ENCODE measurements at regions not wholly inside any gene's neighbourhood (a gene's known extent, or its start where the extent isn't known, plus 50 kb on each side); places are given as distances from the start of the nearest gene placed in this dataset.

DNA sequence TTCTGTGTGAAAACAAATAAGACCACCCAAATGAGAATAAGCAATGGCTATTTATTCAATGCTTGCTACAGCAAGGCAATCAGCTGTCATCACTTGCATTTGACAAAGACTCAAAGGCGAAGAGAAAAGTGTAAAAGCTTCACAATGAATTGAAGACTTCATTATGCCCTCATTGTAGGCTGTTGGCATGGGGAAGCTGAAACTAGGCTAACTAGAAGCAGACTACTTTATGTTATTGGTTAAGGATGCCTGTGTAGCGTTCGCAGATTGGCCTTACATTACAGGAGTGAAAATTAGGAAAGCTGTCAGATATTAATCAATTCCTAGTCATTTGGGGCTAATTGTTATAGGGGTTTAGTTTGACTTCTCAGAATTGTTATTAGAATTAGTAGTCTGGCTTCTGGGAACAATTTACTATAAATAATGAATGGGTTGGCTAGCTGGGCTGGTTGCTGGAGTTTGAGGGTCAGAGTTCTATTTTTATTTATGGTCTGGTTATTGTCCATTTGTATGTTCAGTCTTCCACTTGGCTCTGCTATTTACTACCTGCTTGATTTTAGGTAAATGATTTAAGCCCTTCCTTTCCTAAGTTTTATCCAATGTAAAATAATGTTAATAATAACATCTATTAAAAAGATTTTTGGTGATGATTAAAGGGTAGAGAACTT lies 437.2 kb upstream of the SYT4 start:
- TF ChIP-seq, protein P1, sequence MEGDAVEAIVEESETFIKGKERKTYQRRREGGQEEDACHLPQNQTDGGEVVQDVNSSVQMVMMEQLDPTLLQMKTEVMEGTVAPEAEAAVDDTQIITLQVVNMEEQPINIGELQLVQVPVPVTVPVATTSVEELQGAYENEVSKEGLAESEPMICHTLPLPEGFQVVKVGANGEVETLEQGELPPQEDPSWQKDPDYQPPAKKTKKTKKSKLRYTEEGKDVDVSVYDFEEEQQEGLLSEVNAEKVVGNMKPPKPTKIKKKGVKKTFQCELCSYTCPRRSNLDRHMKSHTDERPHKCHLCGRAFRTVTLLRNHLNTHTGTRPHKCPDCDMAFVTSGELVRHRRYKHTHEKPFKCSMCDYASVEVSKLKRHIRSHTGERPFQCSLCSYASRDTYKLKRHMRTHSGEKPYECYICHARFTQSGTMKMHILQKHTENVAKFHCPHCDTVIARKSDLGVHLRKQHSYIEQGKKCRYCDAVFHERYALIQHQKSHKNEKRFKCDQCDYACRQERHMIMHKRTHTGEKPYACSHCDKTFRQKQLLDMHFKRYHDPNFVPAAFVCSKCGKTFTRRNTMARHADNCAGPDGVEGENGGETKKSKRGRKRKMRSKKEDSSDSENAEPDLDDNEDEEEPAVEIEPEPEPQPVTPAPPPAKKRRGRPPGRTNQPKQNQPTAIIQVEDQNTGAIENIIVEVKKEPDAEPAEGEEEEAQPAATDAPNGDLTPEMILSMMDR (conservative IDR thresholded peaks at IDR 0.05): no peak
- no peak for TF ChIP-seq ZFX (IDR thresholded peaks at IDR 0.05)
